HG02884 (cell line): ENCODE measurements at regions not wholly inside any gene's neighbourhood (a gene's known extent, or its start where the extent isn't known, plus 50 kb on each side); places are given as distances from the start of the nearest gene placed in this dataset.

Experiments
- ATAC-seq: cut with Tn5 transposase; IDR thresholded peaks from one replicate; pipeline ENCODE4 v1.9.1; 2021; ENCODE audit warnings: mild to moderate bottlenecking, moderate library complexity; ENCODE audit not compliant: unreplicated experiment

DNA sequence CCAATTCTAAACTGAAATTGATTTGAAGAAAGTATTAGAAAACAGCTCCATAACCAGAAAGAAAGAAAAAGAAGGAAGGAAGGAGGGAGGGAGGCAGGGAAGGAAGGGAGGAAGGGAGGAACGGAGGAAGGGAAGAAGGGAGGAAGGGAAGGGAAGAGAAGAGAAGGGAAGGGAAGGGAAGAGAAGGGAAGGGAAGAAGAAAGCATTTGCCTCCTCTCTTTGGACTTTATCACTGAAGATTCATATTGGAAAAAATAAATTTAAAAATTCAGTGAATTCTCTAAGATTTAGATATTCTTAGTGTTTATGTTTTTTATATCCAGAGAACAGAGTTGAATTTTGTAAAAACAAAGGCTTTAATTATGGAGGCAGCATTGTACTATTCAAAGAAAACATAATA is 68.5 kb upstream of the NXT1 start:
- no peak for ATAC-seq

- no peak for ATAC-seq
Measured at GRCh38 chr20:23279836-23280235, 70.8 kb upstream of the NXT1 start.

DNA sequence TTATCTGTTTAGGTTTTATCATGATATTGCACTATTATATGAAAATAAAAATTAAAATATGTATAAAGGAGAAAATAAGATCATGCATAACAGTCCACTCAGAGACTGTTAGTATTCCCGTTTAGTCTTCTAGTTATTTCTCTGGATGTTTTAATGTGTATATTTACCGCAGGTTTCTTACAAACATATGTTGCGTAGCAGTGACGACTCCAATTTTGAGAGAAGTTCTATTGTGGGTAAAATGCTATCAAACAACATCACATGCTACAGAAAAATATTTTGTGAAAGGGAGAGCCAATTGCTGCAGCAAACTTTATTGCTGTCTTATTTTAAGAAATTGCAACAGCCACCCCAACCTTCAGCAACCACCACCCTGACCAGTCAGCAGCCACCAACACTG is 72.4 kb upstream of the NXT1 start:
- no peak for ATAC-seq

DNA sequence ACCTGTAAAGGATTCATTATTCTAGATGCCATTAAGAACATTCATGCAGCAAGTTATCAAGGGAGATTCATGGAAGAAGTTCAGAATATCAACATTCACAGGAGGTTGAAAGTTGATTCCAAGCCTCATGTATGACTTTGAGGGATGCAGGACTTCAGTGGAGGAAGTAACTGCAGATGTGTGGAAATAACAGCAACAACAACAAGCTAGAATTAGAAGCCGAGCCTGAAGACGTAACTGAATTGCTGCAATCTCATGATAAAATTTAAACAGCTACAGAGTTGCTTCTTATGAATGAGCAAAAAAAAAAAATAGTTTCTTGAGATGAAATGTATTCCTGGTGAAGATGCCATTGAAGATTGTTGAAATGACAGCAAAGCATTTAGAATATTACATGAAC is 73.3 kb upstream of the NXT1 start:
- no peak for ATAC-seq

- no peak for ATAC-seq
Measured at GRCh38 chr20:23273776-23274175, 76.8 kb upstream of the NXT1 start.

DNA sequence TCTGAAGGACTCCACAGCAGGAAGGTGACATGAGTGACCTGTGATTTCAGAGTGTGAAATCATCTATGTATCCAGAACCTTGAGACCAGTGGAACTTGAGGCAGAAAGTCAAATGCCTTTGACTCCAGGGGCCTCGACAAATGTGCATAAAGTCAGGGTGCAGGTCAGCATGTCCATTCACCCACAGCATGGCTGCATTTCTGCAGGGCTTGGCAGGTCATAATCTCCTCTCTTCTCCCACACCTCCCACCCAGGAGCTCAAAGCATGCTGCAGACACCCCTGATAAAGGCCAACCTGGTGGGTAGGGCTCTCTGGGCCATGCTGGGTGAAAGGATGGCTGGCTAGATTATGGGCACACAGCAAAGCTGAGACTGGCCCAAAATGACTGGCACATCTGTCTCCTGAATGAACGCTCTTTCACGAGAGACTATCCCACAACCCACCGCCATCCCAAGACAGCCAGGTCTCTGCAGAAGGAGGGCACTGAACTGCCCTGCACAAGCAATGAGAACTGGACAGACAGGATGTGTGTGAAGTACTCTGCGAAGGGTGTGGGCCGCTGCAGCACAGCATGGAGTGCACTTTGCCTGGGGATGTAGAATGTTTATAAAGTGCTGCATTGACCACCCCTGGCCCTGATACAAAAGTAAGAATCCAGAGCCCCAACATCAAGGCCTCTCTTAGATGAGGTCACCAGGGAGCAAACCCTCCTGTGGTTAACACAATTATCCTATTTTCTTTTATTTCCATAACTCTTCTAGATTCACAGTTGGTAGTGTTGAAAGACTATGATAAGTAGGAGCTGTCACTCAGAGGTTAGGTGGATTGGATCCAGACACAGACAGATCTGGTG is 78.2 kb upstream of the NXT1 start:
- ATAC-seq, result no peak

DNA sequence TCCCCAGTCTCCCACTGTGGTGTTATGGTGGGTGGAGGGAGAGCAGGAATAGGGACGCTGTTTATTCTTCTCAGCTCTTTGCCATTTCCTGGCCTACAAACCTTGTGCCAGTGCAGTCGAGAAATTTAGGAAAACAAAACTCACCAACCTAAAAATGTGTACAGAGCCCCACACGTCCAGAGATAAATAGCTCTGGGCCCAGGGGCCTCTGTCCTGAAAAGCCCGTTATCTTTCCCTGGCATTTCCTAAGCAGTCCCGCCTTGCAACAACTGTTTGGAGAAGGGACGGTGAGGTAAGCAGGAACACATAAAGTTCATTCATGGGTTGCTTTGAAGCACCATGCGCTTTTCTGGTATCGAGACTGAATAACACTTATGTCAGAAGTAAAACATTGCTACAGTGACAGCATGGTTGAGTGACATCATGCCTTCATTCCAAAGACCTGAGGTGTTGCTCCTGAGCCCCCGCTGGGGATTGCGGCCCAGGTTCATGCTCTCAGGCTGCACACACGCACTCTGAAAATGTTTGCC is 80.1 kb upstream of the NXT1 start:
- no peak for ATAC-seq

DNA sequence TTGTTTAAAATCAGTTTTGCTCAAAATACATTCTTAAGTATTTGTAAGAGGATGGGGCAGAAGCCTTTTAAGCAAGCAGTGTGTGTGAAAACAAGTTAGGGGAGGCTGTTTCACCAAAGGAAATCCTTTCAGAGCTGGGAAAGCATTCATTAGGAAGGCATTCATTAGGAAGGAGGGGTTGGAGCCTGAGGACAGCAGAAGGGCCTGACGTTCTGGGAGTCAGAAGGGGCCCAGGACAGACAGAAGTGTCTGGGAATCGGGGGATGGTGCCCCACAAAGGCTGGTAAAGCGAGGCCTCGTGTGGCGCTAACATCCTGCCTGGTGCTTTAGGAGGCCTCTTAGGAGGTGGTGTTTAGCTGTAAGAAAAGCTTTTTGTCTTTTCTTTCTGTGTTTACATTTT is 80.6 kb upstream of the NXT1 start:
- ATAC-seq, result no peak

DNA sequence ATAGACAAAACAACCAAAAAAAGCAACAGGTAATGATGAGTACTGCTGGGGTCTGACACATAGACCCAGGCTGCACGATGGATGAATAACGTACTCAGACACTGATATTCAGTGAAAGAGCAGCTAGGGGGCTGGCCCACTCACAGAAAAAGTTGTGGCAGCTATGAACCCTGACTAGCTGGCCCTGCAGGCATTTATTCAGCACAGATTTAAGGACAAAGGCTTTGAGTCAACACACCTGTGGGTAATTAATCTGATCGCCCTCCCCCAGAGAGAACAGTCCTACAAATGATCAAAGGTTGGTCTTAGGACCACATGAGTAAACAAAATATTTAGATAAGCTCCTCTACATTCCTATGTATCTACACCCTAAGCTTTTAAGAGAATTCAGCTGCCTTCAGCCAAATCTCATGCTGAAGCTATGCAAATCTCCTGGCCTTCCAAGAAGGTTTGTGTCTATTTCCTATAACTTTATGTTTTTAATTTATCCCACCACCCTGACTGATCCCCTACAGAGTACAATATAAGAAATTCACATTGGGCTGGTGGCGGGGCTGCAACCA is 81.7 kb upstream of the NXT1 start:
- ATAC-seq, result no peak

DNA sequence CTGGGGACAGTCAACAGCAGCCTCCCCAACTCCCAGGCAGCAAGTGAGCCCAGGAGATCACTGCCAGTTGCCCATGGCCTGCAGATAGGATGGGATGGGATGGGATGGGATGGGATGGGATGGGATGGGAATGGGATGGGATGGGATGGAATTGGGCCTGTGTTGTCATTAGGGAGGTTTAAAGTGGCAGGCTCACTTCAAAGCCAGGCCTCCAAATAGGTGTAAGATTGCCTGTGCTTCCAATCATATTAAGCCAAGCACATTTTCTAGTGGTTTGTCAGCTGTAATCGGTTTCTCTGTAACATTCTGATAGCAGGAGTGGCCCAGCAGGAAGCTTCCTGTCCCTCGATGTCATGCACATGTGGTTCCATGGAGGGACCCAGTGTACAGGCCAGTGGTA is 82.7 kb upstream of the NXT1 start:
- ATAC-seq, result no peak

DNA sequence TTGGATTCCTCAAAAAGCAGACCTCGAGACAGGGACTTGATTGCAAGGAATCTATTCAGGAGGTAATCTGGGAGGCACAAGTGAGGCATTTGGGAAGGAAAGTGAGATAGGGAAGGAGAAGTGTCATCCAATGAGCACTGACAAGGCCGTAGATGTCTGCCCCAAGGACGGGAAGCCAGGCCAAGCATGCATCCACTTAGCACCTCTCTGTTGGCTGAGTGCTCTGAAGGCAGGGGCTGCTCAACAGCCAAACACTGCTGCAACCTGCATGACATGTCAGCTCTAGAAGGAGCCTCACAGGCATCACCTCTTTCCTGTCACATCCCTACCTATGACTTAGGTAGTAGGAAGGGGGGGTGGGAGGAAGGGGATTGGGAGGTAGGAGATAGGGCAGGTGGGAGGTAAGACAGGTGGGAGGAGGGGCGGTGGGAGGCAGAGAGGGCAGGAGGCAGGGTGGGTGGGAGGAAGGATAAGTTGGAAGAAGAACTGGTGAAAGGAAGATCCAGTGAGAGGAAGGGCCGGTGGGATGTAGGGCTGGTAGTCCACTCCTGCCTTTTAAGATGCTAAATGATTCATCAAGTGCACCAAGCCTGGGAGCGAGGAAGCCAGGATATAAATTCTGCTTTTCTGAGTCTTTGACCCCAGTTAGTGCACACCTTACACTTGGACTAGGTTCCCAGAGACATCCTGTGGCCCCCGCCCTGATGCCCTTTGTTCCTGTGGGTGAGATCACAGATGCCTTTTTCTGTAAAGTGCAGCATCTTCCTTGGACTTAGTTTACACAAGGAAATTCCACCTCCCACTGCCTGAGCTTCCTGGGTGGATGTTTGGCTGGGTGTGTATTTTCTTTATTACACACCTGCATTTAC is 83.8 kb upstream of the NXT1 start:
- no peak for ATAC-seq

DNA sequence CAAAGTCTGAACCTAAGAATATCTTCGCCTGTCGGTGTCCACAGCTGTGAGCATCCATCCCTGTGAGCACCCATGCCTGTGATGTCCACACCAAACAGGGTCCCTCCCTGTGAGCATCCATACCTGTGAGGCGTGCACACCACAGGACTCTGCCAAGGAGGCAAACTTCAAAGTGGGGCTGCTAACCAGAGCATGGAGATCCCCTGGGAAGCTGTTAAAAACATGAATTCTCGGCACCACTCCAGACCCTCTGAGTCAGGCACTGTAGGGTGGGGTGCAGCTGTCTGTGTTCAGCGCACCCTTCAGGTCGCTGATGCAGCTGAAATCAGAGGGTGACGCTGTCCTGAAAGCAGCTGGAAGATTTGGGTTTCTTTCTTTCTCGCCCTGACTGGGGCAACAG is 85.4 kb upstream of the NXT1 start:
- no peak for ATAC-seq

- no peak for ATAC-seq
Measured at GRCh38 chr20:23264545-23264944, 86.0 kb upstream of the NXT1 start.

- no peak for ATAC-seq
Measured at GRCh38 chr20:23260181-23260840, 90.3 kb upstream of the NXT1 start.

- no peak for ATAC-seq
Measured at GRCh38 chr20:23258747-23259121, 91.9 kb upstream of the NXT1 start.

DNA sequence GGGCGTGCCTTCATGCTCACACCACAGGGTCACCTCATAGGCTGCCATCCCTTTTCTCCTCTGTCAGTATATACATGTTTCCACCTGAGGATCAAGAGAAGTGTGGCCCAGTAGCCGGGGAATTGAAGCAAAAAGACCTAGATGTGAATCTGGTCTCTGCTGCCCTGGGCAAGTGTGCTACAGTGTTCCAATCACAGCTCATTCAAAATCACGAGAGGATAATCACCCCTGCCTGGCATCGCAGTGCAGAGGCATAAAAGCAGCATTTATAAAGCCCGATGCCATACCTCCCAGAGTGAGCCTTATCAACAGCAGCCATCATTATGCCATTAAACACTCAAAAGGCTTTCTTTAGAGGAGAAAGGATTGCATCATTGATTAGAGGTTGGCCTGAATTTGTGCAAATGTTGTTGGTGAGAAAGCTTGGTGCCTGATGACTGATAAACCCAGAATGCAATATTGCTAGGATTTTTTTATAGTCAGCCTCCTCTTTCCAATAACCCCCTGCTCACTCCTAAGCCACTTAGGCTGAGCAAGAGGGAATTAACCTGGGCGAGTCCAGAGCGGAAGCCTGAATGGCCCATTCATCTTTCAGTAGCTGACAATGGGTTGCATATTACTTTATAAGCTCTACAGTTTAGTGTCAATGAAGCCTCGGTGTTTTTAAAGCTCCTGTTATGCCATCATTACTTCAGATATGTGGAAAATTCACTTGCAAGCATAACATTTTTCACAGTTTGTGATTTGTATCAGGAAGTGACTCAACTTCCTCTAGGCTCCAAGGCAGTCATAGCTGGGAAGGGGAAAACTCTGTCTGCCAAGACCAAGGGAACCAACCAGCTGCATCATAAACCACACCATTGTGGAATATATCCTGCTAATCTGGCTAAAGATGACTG is 92.5 kb upstream of the NXT1 start:
- ATAC-seq, result no peak

- ATAC-seq, result no peak
Measured at GRCh38 chr20:23257106-23257761, 93.4 kb upstream of the NXT1 start.

- ATAC-seq, result no peak
Measured at GRCh38 chr20:23255716-23256385, 94.7 kb upstream of the NXT1 start.

GRCh38 chr20:23255106-23255505 is 95.5 kb upstream of the NXT1 start:
- no peak for ATAC-seq
